ENCODE measurements at regions not wholly inside any gene's neighbourhood (a gene's known extent, or its start where the extent isn't known, plus 50 kb on each side); places are given as distances from the start of the nearest gene placed in this dataset.

GRCh38 chr7:31284106-31284505 lies 56.4 kb downstream of the NEUROD6 start:
- H3K4me3 ChIP-seq (replicated peaks; ENCODE audit: insufficient read depth, low read length), result no peak overlapping the region
- no peak for DNase-seq (ENCODE audit: low read depth in 1 of 2, low spot score in 1 of 2)
- no peak overlapping the region for H3K27ac ChIP-seq (replicated peaks)
- H3K27me3 ChIP-seq (ENCODE audit: insufficient read depth, poor library complexity, severe bottlenecking), result peaks cover 2% of the 10 kb centered on the region
- no peak for TF ChIP-seq CTCF (IDR thresholded peaks at IDR 0.05; ENCODE audit: insufficient read depth, low read length)

- DNase-seq (ENCODE audit: low read depth in 1 of 2, low spot score in 1 of 2), result no peak
- no peak overlapping the region for H3K27ac ChIP-seq (replicated peaks)
- H3K27me3 ChIP-seq (ENCODE audit: insufficient read depth, poor library complexity, severe bottlenecking), result no peaks in the 10 kb centered on the region
- no peak for TF ChIP-seq POLR2AphosphoS5 (IDR thresholded peaks at IDR 0.05; ENCODE audit: low read depth)
- H3K4me3 ChIP-seq (replicated peaks; ENCODE audit: insufficient read depth, low read length), result no peak overlapping the region
Measured at GRCh38 chr7:31271641-31272405, 68.7 kb downstream of the NEUROD6 start.

- TF ChIP-seq SPI1 (IDR thresholded peaks at IDR 0.05; ENCODE audit: borderline replicate concordance, low read depth) (no peak), GABPA (IDR thresholded peaks at IDR 0.05; ENCODE audit: low read depth) (no peak), CTCF (IDR thresholded peaks at IDR 0.05; ENCODE audit: insufficient read depth, low read length) (no peak), POLR2AphosphoS5 (IDR thresholded peaks at IDR 0.05; ENCODE audit: low read depth) (no peak), REST (IDR thresholded peaks at IDR 0.05; ENCODE audit: insufficient replicate concordance, low read depth) (no peak)
Measured at GRCh38 chr7:31267486-31267885, 73.0 kb downstream of the NEUROD6 start.

GRCh38 chr7:31263338-31263737 lies 77.2 kb downstream of the NEUROD6 start:
- DNase-seq (ENCODE audit: low read depth in 1 of 2, low spot score in 1 of 2), result no peak
- H3K27ac ChIP-seq (replicated peaks), result no peak overlapping the region
- H3K27me3 ChIP-seq (ENCODE audit: insufficient read depth, poor library complexity, severe bottlenecking), result no peaks in the 10 kb centered on the region
- TF ChIP-seq POLR2AphosphoS5 (IDR thresholded peaks at IDR 0.05; ENCODE audit: low read depth), result no peak
- TF ChIP-seq CTCF (IDR thresholded peaks at IDR 0.05; ENCODE audit: insufficient read depth, low read length), result no peak
- TF ChIP-seq SPI1 (IDR thresholded peaks at IDR 0.05; ENCODE audit: borderline replicate concordance, low read depth), result no peak
- no peak for TF ChIP-seq GABPA (IDR thresholded peaks at IDR 0.05; ENCODE audit: low read depth)
- no peak for TF ChIP-seq REST (IDR thresholded peaks at IDR 0.05; ENCODE audit: insufficient replicate concordance, low read depth)
- H3K4me3 ChIP-seq (replicated peaks; ENCODE audit: insufficient read depth, low read length), result no peak overlapping the region

More at GRCh38 chr7:31267486-31267885, 73.0 kb downstream of the NEUROD6 start:
- no peaks in the 10 kb centered on the region for H3K27me3 ChIP-seq (ENCODE audit: insufficient read depth, poor library complexity, severe bottlenecking)
- H3K4me3 ChIP-seq (replicated peaks; ENCODE audit: insufficient read depth, low read length), result no peak overlapping the region
- H3K27ac ChIP-seq (replicated peaks), result no peak overlapping the region
- no peak for DNase-seq (ENCODE audit: low read depth in 1 of 2, low spot score in 1 of 2)

Measured in HL-60 (cell line).